ENCODE measurements at regions not wholly inside any gene's neighbourhood (a gene's known extent, or its start where the extent isn't known, plus 50 kb on each side); places are given as distances from the start of the nearest gene placed in this dataset.
"Not testable (repeated sequence)": the region's sequence is repeated elsewhere in the genome, so short reads cannot be mapped to it uniquely, and the experiment has no call there.

GRCh38 chr6:49233483-49233882, 229.6 kb downstream of the MMUT start:
- no peaks in the 10 kb centered on the region for H3K9me3 ChIP-seq (ENCODE audit: control insufficient read depth, insufficient read depth, low read length)
- no peak for DNase-seq (ENCODE audit: low read depth in 4 of 6, low spot score in 6 of 6)
- H3K27me3 ChIP-seq (ENCODE audit: control insufficient read depth, insufficient read depth, low read length), result no peaks in the 10 kb centered on the region
- H3K36me3 ChIP-seq (ENCODE audit: control insufficient read depth, insufficient read depth, low read length), result no peaks in the 10 kb centered on the region
- no peak overlapping the region for H3K27ac ChIP-seq (ENCODE audit: low read depth, low read length)
- no peak overlapping the region for H3K4me3 ChIP-seq (ENCODE audit: low read depth, low read length)
- no peaks in the 10 kb centered on the region for H3K4me1 ChIP-seq (ENCODE audit: control insufficient read depth, insufficient read depth, low read length)

- Histone ChIP-seq H3K27me3 (ENCODE audit: control insufficient read depth, insufficient read depth, low read length) (no peaks in the 10 kb centered on the region), H3K9me3 (ENCODE audit: control insufficient read depth, insufficient read depth, low read length) (no peaks in the 10 kb centered on the region), H3K27ac (ENCODE audit: low read depth, low read length) (no peak overlapping the region), H3K36me3 (ENCODE audit: control insufficient read depth, insufficient read depth, low read length) (no peaks in the 10 kb centered on the region), H3K4me1 (ENCODE audit: control insufficient read depth, insufficient read depth, low read length) (no peaks in the 10 kb centered on the region), H3K4me3 (ENCODE audit: low read depth, low read length) (no peak overlapping the region)
- no CpG with 5 or more reads among the region's 1 CpG for WGBS (ENCODE audit: insufficient coverage)
- no peak for DNase-seq (ENCODE audit: low read depth in 4 of 6, low spot score in 6 of 6)
Observed at GRCh38 chr6:49225471-49225870, 237.6 kb downstream of the MMUT start.

- peaks cover 2% of the 10 kb centered on the region for H3K9me3 ChIP-seq (ENCODE audit: control insufficient read depth, insufficient read depth, low read length)
- no peaks in the 10 kb centered on the region for H3K4me1 ChIP-seq (ENCODE audit: control insufficient read depth, insufficient read depth, low read length)
- DNase-seq (ENCODE audit: low read depth in 4 of 6, low spot score in 6 of 6), result no peak
- no CpG with 5 or more reads among the region's 1 CpG for WGBS (ENCODE audit: insufficient coverage)
- H3K27me3 ChIP-seq (ENCODE audit: control insufficient read depth, insufficient read depth, low read length), result no peaks in the 10 kb centered on the region
- no peak overlapping the region for H3K4me3 ChIP-seq (ENCODE audit: low read depth, low read length)
- no peak overlapping the region for H3K27ac ChIP-seq (ENCODE audit: low read depth, low read length)
- no peaks in the 10 kb centered on the region for H3K36me3 ChIP-seq (ENCODE audit: control insufficient read depth, insufficient read depth, low read length)
Observed at GRCh38 chr6:49220293-49220692, 242.8 kb downstream of the MMUT start.

GRCh38 chr6:49205526-49205925, 257.5 kb downstream of the MMUT start:
- peak in 1 of 6 donors; percentile 41 for DNase-seq (ENCODE audit: low read depth in 4 of 6, low spot score in 6 of 6)
- WGBS (ENCODE audit: insufficient coverage), result no CpG with 5 or more reads among the region's 2 CpGs
- no peaks in the 10 kb centered on the region for H3K36me3 ChIP-seq (ENCODE audit: control insufficient read depth, insufficient read depth, low read length)
- H3K4me3 ChIP-seq (ENCODE audit: low read depth, low read length), result no peak overlapping the region
- no peaks in the 10 kb centered on the region for H3K4me1 ChIP-seq (ENCODE audit: control insufficient read depth, insufficient read depth, low read length)
- H3K27me3 ChIP-seq (ENCODE audit: control insufficient read depth, insufficient read depth, low read length), result no peaks in the 10 kb centered on the region
- H3K27ac ChIP-seq (ENCODE audit: low read depth, low read length), result no peak overlapping the region
- no peaks in the 10 kb centered on the region for H3K9me3 ChIP-seq (ENCODE audit: control insufficient read depth, insufficient read depth, low read length)

- H3K4me1 ChIP-seq (ENCODE audit: control insufficient read depth, insufficient read depth, low read length), result no peaks in the 10 kb centered on the region
- H3K4me3 ChIP-seq (ENCODE audit: low read depth, low read length), result no peak overlapping the region
- H3K27ac ChIP-seq (ENCODE audit: low read depth, low read length), result no peak overlapping the region
- no peaks in the 10 kb centered on the region for H3K36me3 ChIP-seq (ENCODE audit: control insufficient read depth, insufficient read depth, low read length)
- DNase-seq (ENCODE audit: low read depth in 4 of 6, low spot score in 6 of 6), result no peak
- WGBS (ENCODE audit: insufficient coverage), result 74% methylated on average over 2 of the region's 3 CpGs
- H3K9me3 ChIP-seq (ENCODE audit: control insufficient read depth, insufficient read depth, low read length), result no peaks in the 10 kb centered on the region
- H3K27me3 ChIP-seq (ENCODE audit: control insufficient read depth, insufficient read depth, low read length), result no peaks in the 10 kb centered on the region
Observed at GRCh38 chr6:49202924-49203536, 260.0 kb downstream of the MMUT start.

GRCh38 chr6:49198015-49198414, 265.0 kb downstream of the MMUT start:
- H3K27ac ChIP-seq (ENCODE audit: low read depth, low read length), result no peak overlapping the region
- no peak overlapping the region for H3K4me3 ChIP-seq (ENCODE audit: low read depth, low read length)
- no peaks in the 10 kb centered on the region for H3K27me3 ChIP-seq (ENCODE audit: control insufficient read depth, insufficient read depth, low read length)
- no CpG with 5 or more reads among the region's 1 CpG for WGBS (ENCODE audit: insufficient coverage)
- no peaks in the 10 kb centered on the region for H3K36me3 ChIP-seq (ENCODE audit: control insufficient read depth, insufficient read depth, low read length)
- H3K9me3 ChIP-seq (ENCODE audit: control insufficient read depth, insufficient read depth, low read length), result no peaks in the 10 kb centered on the region
- no peak for DNase-seq (ENCODE audit: low read depth in 4 of 6, low spot score in 6 of 6)
- no peaks in the 10 kb centered on the region for H3K4me1 ChIP-seq (ENCODE audit: control insufficient read depth, insufficient read depth, low read length)

- 100% methylated on average over 1 of the region's 2 CpGs for WGBS (ENCODE audit: insufficient coverage)
Observed at GRCh38 chr6:49162379-49162778, 300.7 kb downstream of the MMUT start.

GRCh38 chr6:49155316-49155715, 307.7 kb downstream of the MMUT start:
- no peaks in the 10 kb centered on the region for H3K36me3 ChIP-seq (ENCODE audit: control insufficient read depth, insufficient read depth, low read length)
- H3K4me3 ChIP-seq (ENCODE audit: low read depth, low read length), result no peak overlapping the region
- no peaks in the 10 kb centered on the region for H3K27me3 ChIP-seq (ENCODE audit: control insufficient read depth, insufficient read depth, low read length)
- WGBS (ENCODE audit: insufficient coverage), result no CpG with 5 or more reads among the region's 2 CpGs
- DNase-seq (ENCODE audit: low read depth in 4 of 6, low spot score in 6 of 6), result peak in 1 of 6 donors; percentile 48
- no peaks in the 10 kb centered on the region for H3K9me3 ChIP-seq (ENCODE audit: control insufficient read depth, insufficient read depth, low read length)
- no peak overlapping the region for H3K27ac ChIP-seq (ENCODE audit: low read depth, low read length)
- H3K4me1 ChIP-seq (ENCODE audit: control insufficient read depth, insufficient read depth, low read length), result no peaks in the 10 kb centered on the region

More at GRCh38 chr6:49162379-49162778, 300.7 kb downstream of the MMUT start:
- H3K4me3 ChIP-seq (ENCODE audit: low read depth, low read length); H3K27ac ChIP-seq (ENCODE audit: low read depth, low read length); H3K4me1 ChIP-seq (ENCODE audit: control insufficient read depth, insufficient read depth, low read length); DNase-seq (ENCODE audit: low read depth in 4 of 6, low spot score in 6 of 6); H3K27me3 ChIP-seq (ENCODE audit: control insufficient read depth, insufficient read depth, low read length); H3K36me3 ChIP-seq (ENCODE audit: control insufficient read depth, insufficient read depth, low read length); H3K9me3 ChIP-seq (ENCODE audit: control insufficient read depth, insufficient read depth, low read length): not testable (repeated sequence)

GRCh38 chr6:49151957-49152356, 311.1 kb downstream of the MMUT start:
- Histone ChIP-seq H3K9me3 (ENCODE audit: control insufficient read depth, insufficient read depth, low read length) (no peaks in the 10 kb centered on the region), H3K27ac (ENCODE audit: low read depth, low read length) (no peak overlapping the region), H3K27me3 (ENCODE audit: control insufficient read depth, insufficient read depth, low read length) (no peaks in the 10 kb centered on the region), H3K4me3 (ENCODE audit: low read depth, low read length) (no peak overlapping the region), H3K4me1 (ENCODE audit: control insufficient read depth, insufficient read depth, low read length) (no peaks in the 10 kb centered on the region), H3K36me3 (ENCODE audit: control insufficient read depth, insufficient read depth, low read length) (no peaks in the 10 kb centered on the region)
- no peak for DNase-seq (ENCODE audit: low read depth in 4 of 6, low spot score in 6 of 6)
- 85% methylated on average over 2 of the region's 4 CpGs for WGBS (ENCODE audit: insufficient coverage)

GRCh38 chr6:49151461-49151860, 311.6 kb downstream of the MMUT start:
- H3K9me3 ChIP-seq (ENCODE audit: control insufficient read depth, insufficient read depth, low read length), result no peaks in the 10 kb centered on the region
- H3K36me3 ChIP-seq (ENCODE audit: control insufficient read depth, insufficient read depth, low read length), result no peaks in the 10 kb centered on the region
- no peak overlapping the region for H3K27ac ChIP-seq (ENCODE audit: low read depth, low read length)
- H3K4me3 ChIP-seq (ENCODE audit: low read depth, low read length), result no peak overlapping the region
- no CpG with 5 or more reads among the region's 3 CpGs for WGBS (ENCODE audit: insufficient coverage)
- H3K4me1 ChIP-seq (ENCODE audit: control insufficient read depth, insufficient read depth, low read length), result no peaks in the 10 kb centered on the region
- no peak for DNase-seq (ENCODE audit: low read depth in 4 of 6, low spot score in 6 of 6)
- H3K27me3 ChIP-seq (ENCODE audit: control insufficient read depth, insufficient read depth, low read length), result no peaks in the 10 kb centered on the region
